ENCODE measurements at regions not wholly inside any gene's neighbourhood (a gene's known extent, or its start where the extent isn't known, plus 50 kb on each side); places are given as distances from the start of the nearest gene placed in this dataset.

GRCh38 chr5:62909326-62909725, 330.7 kb downstream of the LRRC70 start (continued):
- TF ChIP-seq, protein P1, sequence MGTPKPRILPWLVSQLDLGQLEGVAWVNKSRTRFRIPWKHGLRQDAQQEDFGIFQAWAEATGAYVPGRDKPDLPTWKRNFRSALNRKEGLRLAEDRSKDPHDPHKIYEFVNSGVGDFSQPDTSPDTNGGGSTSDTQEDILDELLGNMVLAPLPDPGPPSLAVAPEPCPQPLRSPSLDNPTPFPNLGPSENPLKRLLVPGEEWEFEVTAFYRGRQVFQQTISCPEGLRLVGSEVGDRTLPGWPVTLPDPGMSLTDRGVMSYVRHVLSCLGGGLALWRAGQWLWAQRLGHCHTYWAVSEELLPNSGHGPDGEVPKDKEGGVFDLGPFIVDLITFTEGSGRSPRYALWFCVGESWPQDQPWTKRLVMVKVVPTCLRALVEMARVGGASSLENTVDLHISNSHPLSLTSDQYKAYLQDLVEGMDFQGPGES (IDR thresholded peaks at IDR 0.05), result no peak
- TF ChIP-seq NRF1 (conservative IDR thresholded peaks at IDR 0.05; ENCODE audit: low read depth, low read length) (no peak), ZBED1 (IDR thresholded peaks at IDR 0.05; ENCODE audit: borderline replicate concordance) (no peak)

DNA sequence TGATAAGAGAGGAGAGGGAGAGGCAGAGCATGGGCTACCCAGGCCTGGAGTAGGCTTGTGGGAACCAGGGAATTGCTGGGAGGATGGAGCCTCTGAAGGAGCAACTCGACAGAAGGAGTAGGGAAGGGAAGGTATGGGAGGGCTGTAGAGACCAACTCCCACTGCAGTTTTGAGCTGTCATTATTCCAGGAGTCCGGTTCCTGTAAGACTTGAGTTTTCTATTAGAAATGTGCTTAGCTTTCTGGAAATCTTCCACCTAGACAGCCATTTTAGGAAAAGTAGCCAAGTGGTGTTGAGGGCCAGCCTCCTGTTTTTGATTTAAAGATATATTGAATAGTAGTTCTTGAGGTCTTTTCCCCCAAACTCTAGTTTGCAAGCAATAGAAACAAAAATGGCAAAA, 323.5 kb downstream of the LRRC70 start:
- no TSS peak for BruUV-seq (replicated peaks)
- Histone ChIP-seq H3K4me2 (ENCODE audit: control insufficient read depth, insufficient read depth) (no peak overlapping the region), H3K9ac (ENCODE audit: control insufficient read depth, insufficient read depth, low read length) (no peak overlapping the region), H3K9me3 (replicated peaks; ENCODE audit: control insufficient read depth, insufficient read depth, low read length) (no peaks in the 10 kb centered on the region), H3K27me3 (replicated peaks in 1 of 2; ENCODE audit: control insufficient read depth in 2 of 2, insufficient read depth in 2 of 2, low read length in 1 of 2) (no peaks in the 10 kb centered on the region), H3K27ac (ENCODE audit: control insufficient read depth, insufficient read depth) (no peak overlapping the region), H3K4me3 (no peak overlapping the region), H3K36me3 (ENCODE audit: control insufficient read depth in 2 of 2, insufficient read depth in 2 of 2, low read length in 1 of 2) (no peaks in the 10 kb centered on the region), H3K4me1 (ENCODE audit: control insufficient read depth, insufficient read depth, low read length) (no peaks in the 10 kb centered on the region), H3K79me2 (ENCODE audit: control insufficient read depth, insufficient read depth, low read length) (no peaks in the 10 kb centered on the region), H2AFZ (ENCODE audit: control insufficient read depth, low read depth, low read length) (no peak overlapping the region), H4K20me1 (ENCODE audit: control insufficient read depth, insufficient read depth) (no peaks in the 10 kb centered on the region)
- intact Hi-C loops (cut with micrococcal nuclease; ENCODE audit: unreplicated experiment) (no loop called here), in situ Hi-C loops (cut with MboI) (no loop called here)
- SMC1A ChIA-PET (ENCODE audit: uncharacterized antibody, unreplicated experiment), result no interaction called here
- FAIRE-seq (no peak), ATAC-seq (no peak), DNase-seq (ENCODE audit: low read depth, low spot score) (no peak)
- 0% methylated on average over 2 of the region's 2 CpGs for WGBS (ENCODE audit: insufficient coverage, insufficient replicate concordance, low lambda C conversion rate, missing lambda C conversion rate)
- POLR2A ChIA-PET, result no interaction called here
- CTCF ChIA-PET, result no interaction called here
- no peak for TF ChIP-seq HCFC1 (IDR thresholded peaks at IDR 0.05; ENCODE audit: low read length)
- TF ChIP-seq WRNIP1 (IDR thresholded peaks at IDR 0.05; ENCODE audit: borderline replicate concordance, low read depth, low read length), result no peak
- TF ChIP-seq ZNF217 (IDR thresholded peaks at IDR 0.05), result no peak
- TF ChIP-seq NFXL1 (IDR thresholded peaks at IDR 0.05; ENCODE audit: borderline replicate concordance), result no peak
- TF ChIP-seq TARDBP (IDR thresholded peaks at IDR 0.05; ENCODE audit: borderline replicate concordance), result no peak
- no peak for TF ChIP-seq MYB (IDR thresholded peaks at IDR 0.05; ENCODE audit: borderline replicate concordance, low read depth, low read length)
- no peak for TF ChIP-seq ASH2L (IDR thresholded peaks at IDR 0.05; ENCODE audit: borderline replicate concordance, low read depth)
- TF ChIP-seq RCOR1 (conservative IDR thresholded peaks at IDR 0.05; ENCODE audit: low read depth, low read length), result no peak
- TF ChIP-seq ZNF24 (IDR thresholded peaks at IDR 0.05), result no peak
- TF ChIP-seq IRF4 (IDR thresholded peaks at IDR 0.05; ENCODE audit: low read depth, low read length), result no peak
- TF ChIP-seq ZBED1 (IDR thresholded peaks at IDR 0.05; ENCODE audit: borderline replicate concordance), result no peak
- no peak for TF ChIP-seq STAT1 (conservative IDR thresholded peaks at IDR 0.05)
- no peak for TF ChIP-seq PAX5 (IDR thresholded peaks at IDR 0.05; ENCODE audit: borderline replicate concordance, low read depth, low read length)
- TF ChIP-seq PAX8 (IDR thresholded peaks at IDR 0.05), result no peak
- no peak for TF ChIP-seq CBX3 (IDR thresholded peaks at IDR 0.05; ENCODE audit: borderline replicate concordance, low read depth)
- TF ChIP-seq MTA3 (IDR thresholded peaks at IDR 0.05; ENCODE audit: borderline replicate concordance, low read length), result no peak
- no peak for TF ChIP-seq YY1 (IDR thresholded peaks at IDR 0.05; ENCODE audit: low read depth, low read length)
- TF ChIP-seq BRCA1 (IDR thresholded peaks at IDR 0.05; ENCODE audit: low read depth, low read length), result no peak
- TF ChIP-seq SMAD1 (IDR thresholded peaks at IDR 0.05; ENCODE audit: low read depth, partially characterized antibody), result no peak
- RAD21 ChIA-PET (ENCODE audit: unreplicated experiment), result no interaction called here

Measured in GM12878 (cell line).